AG20443 (cell line): ENCODE measurements at regions not wholly inside any gene's neighbourhood (a gene's known extent, or its start where the extent isn't known, plus 50 kb on each side); places are given as distances from the start of the nearest gene placed in this dataset.
"Not testable (repeated sequence)": the region's sequence is repeated elsewhere in the genome, so short reads cannot be mapped to it uniquely, and the experiment has no call there.

Experiments
- DNase-seq: peaks from one replicate; pipeline ENCODE4 v3.0.0; 2012; ENCODE audit warnings: low spot score, mixed read lengths

DNA sequence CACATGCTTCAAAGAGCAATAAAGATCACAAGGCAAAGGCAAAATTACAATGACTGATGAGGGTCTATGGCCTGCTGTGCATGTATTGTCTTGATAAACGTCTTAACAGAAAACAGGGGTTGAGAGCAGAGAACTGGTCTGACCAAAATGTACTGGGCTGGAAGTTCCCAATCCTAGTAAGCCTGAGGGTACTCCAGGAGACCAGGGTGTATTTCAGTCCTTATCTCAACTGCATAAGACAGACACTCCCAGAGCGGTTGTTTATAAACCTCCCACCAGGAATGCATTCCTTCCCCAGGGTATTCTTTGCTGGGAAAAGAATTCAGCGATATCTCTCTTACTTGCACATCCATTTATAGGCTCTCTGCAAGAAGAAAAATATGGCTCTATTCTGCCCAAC lies 521.8 kb upstream of the GNPDA2 start:
- DNase-seq = not testable (repeated sequence)

DNA sequence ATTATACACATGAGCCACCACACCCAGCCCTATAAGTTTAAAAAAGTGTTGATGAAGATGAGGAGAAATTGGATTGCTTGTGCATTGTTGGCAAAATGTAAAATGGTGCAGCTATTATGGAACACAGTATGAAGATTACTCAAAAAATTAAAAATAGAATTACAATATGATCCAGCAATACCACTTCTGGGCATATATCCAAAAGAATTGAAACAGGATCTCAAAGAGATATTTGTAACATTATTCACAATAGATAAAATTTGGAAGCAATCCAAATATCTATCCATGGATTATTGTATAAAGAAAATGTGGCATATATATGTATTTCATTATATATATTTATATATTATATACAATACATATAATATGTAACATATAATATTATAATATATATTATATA lies 515.6 kb upstream of the GNPDA2 start:
- DNase-seq = no peak

DNA sequence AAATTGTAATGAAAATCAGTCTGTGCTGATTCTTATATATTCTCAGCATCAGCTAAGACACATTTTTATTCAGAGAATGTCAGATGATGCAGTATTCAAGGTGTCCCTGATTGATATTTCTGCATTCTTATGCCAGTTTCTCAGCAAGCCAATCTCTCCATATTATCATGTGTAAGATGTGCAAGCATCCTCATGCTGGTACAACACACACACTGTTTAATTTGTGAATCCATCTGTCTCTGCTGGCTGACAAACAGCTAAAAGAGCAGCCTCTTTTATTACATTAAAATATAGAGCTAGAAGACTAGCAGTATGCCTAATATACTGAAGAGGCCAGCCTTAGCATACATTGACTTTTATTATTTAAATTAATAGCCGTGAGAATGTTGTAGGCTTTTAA lies 502.9 kb upstream of the GNPDA2 start:
- no peak for DNase-seq

DNA sequence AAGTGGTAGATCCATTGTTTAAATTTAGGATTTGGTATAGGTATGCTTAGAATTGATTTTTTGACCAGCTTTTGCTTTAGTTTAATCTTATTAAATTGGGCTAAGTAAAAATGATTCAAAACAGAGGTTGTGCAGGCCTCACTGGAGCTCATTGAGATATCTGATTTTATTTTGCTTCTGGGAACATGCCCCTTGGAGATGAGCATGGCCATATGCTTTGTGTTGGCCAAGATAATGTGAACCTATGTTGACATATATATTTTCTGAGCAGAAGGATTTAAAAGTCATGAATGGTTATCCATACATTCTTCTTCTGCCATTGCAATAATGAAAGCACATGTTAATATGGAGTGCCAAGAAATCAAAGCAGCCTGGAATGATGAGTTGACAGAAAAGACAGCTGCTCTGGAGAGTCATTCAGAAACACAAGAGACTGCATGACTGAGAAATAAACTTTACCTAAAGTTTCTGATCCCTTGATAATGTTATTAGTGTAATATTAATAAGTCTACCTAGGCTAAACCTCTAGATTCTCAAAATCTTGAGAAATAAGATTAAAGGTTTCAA lies 489.7 kb upstream of the GNPDA2 start:
- no peak for DNase-seq

DNA sequence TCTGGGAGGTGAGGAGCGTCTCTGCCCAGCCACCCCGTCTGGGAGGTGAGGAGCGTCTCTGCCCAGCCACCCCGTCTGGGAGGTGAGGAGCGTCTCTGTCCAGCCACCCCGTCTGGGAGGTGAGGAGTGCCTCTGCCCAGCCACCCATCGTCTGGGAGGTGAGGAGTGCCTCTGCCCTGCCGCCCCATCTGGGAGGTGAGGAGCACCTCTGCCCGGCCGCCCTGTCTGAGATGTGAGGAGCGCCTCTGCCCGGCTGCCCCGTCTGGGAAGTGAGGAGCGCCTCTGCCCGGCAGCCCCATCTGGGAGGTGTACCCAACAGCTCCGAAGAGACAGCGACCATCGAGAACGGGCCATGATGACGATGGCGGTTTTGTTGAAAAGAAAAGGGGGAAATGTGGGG lies 482.1 kb upstream of the GNPDA2 start:
- not testable (repeated sequence) for DNase-seq

DNA sequence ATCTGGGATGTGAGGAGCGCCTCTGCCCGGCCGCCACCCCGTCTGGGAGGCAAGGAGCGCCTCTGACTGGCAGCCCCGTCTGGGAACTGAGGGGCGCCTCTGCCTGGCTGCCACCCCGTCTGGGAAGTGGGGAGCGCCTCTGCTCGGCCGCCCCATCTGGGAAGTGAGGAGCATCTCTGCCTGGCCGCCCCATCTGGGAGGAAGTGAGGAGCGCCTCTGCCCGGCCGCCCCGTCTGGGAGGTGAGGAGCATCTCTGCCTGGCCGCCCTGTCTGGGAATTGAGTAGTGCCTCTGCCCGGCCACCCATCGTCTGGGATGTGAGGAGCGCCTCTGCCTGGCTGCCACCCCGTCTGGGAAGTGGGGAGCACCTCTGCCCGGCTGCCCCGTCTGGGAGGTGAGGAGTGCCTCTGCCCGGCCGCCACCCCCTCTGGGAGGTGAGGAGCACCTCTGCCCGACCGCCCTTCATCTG lies 481.5 kb upstream of the GNPDA2 start:
- DNase-seq = not testable (repeated sequence)

DNA sequence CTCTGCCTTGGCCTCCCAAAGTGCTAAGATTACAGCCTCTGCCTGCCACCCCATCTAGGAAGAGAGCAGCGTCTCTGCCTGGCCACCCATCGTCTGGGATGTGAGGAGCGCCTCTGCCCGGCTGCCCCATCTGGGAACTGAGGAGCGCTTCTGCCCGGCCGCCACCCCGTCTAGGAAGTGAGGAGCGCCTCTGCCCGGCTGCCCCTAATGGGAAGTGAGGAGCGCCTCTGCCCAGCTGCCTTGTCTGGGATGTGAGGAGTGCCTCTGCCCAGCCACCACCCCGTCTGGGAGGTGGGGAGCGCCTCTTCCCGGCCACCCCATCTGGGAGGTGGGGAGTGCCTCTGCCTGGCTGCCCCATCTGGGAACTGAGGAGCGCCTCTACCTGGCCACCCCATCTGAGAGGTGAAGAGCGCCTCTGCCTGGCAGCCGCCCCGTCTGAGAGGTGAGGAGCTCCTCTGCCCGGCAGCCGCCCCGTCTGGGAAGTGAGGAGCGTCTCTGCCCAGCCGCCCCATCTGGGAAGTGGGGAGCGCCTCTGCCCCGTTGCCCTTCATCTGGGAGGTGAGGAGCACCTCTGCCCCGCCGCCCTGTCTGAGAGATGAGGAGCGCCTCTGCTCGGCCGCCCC lies 481.0 kb upstream of the GNPDA2 start:
- DNase-seq = not testable (repeated sequence)

DNA sequence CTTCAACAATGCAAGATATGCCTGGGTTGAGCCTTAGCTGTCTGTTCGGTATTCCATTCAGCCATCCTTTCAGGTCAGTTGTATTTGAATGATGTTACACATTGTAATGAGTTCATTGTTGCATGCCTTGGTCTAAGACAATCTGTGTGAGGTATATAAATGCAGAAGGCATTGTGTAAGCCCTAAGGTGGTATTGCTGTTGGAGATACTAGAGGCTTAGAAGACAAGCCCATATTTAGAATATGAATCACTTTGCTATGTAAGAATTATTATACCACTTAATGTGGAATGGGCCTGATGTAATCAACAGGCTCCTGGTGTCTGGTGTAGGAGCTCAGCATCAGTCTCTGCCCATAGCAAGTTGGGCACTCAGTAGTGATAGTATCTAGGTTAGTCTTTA lies 473.4 kb upstream of the GNPDA2 start:
- no peak for DNase-seq

DNA sequence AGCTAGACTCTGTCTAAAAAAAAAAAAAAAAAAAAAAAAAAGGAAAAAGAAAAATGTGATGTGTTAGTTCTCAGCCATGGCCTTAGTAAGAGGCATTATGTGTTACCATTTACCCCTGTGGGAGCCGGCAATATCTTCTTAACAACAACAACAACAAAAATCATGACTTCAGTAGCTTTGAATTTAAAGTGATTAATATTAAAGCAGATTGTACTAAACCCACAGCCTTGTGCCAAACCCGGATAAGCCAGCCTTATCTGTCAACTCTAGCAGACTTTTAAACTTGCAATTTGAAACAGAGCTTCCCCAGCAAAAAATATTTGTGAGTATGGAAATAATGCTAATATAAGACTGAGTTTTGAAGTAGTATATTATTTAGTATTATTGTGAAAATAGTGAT lies 462.1 kb upstream of the GNPDA2 start:
- DNase-seq = no peak

DNA sequence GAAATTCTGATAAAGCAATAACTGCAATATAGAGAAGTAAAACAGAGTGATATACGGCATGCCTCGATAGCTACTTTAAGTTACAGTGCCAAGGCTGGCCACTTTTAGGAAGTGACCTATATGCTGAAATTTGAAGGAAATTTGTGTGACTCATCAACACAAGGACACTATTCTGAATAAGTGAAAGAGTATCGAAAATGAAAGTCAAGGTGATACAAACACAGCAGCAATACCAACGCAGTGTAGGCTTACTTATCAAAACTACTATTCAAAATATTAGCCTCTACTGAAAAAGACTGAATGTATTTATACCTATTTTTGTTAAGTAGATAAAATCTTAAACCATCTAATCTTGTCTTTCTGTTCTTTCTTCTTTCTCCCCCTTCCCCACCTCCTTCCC lies 459.9 kb upstream of the GNPDA2 start:
- no peak for DNase-seq

DNA sequence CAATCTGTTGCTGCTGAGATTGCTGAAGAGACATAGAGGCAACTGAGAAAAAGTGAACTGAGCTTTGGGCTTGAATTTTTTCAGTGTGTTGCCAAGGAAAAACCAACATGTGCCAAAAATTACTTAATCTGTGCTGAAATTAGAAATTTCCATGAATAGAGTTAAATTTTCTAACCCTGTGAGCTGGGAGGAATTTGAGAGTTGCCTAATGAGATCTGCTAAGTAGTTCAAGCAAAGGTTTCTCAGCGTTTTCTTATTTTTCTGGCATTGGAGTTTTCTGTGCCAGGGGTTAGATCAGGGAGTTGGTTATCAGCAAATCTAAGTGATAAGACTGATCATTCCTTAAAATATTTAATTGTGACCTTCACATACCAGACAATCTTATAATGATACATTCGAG lies 457.5 kb upstream of the GNPDA2 start:
- DNase-seq = no peak

DNA sequence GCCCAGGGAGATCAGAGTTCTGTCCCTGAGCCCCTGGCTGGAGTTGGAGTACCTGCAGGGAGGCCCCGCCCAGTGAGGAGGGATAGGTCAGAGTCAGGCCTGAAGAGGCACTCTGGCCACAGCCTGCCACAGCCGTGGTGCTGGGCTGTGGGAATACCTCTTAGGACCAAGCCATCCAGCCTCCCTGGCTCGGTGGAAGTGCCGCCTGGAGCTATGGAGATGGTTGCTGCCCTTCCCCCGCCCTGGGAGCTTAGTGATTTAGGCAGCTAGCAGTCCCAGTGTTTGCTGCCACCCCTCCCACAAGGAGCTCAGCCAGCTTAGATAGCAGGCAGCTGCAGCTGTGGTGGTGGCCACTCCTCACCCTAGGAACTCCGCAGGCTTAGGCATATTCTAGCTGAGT lies 446.3 kb upstream of the GNPDA2 start:
- DNase-seq = no peak

DNA sequence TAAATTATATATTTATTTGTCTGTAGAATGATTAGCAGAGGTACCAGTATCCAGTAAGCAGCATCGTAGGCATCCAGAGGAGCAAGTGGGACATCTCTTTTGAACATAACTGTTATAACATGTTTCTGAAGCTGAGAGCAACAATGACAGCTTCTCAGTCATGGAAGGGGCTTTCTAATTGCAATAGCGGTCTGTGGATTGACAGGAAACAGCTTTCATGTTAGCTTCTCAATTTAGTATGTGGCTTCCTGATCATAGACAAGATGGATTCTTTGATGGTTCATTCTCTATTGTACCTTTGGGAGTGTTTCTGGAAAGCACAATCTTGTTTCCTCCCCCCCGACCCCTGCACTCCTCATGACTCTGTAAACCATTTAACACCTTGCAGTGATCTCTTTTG lies 434.6 kb upstream of the GNPDA2 start:
- no peak for DNase-seq

DNA sequence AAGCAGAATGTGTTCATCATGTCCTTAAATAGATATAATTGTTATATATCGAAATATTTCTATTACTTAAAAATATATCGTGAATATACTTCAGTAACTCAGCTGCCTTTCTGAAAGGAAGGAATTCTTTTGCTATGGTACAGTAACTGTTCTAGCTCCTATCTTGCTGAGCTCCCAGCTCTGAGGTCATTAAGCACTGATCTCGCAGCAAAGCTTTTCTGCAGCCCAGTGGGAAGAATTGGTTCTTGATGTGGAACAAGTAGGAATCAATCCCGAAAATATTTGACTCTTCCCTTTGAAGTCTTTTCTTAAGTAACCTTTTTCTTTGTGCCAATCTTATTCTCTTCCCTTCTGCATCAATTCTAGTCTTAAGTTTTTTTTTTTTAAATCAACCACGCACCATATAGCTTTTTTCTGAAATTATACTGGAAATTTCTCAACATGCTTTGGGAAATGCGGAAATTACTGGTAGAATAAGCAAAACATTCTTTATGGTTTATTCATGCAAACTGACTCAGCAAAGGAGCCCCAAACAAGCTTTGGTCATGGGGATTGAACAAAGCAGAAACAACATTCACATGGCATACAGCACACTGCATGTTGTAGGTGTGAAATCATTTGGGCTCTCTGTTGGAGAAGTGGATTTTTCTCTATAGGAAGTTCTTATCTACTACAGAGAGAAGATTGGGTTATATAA lies 428.9 kb upstream of the GNPDA2 start:
- DNase-seq = no peak

DNA sequence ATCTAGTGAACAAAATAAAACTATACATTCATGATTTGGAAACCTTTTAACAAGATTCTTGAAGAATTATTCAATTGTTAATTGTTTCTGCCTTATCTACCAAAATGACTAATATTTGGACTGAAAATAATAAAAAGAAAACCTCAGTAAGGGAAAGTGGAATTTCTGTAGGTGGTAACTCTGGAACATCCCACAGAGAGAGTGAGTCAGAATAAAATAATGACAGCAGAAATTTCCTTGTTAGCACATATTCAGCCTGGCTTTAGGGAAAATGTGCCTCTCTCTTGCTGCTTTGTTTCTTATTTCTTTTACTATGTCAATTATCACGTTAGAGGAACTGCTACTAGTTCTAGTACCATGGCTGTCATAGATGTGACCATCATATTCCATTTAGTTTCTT lies 421.5 kb upstream of the GNPDA2 start:
- no peak for DNase-seq

DNA sequence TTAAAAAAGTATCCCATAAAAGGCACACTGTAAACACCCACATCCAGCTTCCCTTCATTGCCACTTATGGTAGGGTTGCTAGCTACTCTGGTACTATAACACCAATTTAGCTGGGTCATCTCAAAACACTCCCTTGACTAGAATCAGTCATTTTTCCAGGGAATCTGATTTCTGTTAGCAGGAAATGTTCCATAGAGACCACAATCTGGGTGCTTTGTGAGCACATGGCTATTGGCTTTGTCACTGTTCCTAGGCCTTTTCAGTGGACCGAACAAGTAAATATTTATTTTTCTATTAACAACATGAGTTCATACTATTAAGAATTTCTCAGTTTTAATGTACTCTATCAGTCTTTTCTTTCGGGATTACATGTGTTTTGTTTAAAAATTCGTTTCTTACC lies 404.7 kb upstream of the GNPDA2 start:
- no peak for DNase-seq

DNA sequence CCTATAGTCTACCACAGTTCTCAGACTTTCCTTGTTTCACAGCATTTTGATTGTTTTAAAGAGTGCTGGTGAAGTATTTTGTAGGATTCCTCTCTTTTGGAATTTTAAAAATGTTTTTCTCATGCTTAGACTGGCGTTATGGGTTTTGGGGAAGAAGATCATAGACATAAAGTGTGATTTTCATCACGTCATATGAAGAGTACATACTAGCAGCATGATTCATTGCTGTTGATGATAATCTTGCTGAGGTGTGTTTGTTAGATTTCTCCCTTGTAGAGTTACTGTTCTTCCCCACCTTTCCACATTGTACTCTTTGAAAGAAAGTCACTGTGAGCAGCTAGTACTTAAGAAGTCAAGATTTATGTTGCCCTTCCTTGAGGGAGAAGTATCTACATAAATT lies 396.1 kb upstream of the GNPDA2 start:
- DNase-seq = no peak

DNA sequence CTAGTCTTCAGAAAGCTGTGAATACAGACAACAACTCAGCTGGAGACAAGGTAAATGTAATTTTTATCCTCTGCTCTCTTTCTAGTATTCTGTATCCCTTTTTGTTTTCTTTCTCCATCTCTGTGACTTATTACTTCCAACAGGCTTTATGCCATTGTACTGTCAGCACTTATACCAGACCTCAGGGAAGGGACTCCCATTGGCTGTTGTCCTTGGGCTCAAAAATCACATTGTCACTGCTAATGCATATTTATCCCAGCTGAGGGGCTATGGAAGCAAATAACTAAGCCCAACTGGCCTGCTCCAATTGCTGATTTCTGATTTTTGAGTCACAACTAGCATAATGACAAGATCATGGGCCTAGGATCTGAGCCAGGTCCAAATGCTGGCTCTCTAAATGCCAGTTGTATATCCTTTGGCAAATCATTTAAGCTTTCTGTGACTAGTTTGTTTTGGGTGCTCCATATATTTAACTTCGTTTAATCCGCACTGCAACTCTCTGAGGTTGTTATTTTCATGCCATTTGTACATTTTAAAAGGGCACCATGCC lies 395.1 kb upstream of the GNPDA2 start:
- no peak for DNase-seq

DNA sequence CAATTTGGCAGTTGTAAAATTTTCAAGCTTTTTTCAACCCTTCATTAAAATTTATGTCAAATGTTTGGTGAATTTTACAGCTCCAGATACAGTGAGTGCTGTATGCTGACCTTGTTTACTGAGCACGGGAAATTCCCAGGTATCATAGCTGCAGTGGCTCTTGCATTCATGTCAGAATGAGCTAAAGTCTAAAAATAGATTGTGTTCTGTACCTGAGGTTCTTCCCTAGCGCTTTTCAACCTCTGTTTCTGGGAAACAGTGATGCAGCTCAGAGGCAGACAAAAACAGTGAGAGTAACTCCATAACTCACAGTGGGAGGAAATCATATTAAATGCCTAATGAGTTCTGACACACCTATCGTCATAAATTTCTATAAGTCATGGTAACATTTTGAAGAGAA lies 393.8 kb upstream of the GNPDA2 start:
- DNase-seq = no peak

DNA sequence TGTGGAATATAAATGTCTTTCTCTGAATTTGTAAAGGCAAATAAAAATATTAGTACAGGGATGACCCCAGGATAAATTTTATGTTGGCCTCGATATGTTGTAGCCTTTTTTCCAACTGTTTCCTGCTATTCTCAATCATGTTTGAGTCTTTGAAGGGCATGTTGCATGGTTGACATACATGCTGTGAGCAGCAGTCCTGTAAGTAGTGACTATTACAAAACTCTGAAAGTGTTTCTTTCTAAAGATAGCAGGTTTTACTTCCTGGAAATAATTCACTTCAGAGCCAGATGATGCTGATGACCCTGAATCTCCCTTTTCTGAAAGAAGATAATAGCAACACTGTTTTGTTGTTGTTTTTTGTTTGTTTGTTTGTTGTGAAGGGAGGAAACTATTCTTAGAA lies 393.0 kb upstream of the GNPDA2 start:
- DNase-seq = no peak

DNA sequence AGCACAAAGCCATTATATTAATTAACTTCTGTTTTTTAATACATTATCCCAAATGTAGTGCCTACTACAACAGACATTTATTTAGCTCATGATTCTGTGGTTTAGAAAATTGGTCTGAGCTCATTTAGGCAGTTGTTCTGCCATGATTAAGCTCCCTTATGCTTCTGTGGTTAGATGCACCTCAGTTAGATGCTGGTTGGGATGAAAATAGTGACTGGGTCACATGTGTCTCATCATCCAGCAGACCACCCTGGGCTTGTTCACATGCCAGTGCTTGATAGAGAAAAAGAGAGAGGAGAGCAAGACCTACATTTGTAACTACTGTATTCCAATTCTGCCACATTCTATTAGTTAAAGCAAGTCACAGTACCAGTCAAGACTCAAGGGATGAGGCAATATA lies 376.4 kb upstream of the GNPDA2 start:
- no peak for DNase-seq

DNA sequence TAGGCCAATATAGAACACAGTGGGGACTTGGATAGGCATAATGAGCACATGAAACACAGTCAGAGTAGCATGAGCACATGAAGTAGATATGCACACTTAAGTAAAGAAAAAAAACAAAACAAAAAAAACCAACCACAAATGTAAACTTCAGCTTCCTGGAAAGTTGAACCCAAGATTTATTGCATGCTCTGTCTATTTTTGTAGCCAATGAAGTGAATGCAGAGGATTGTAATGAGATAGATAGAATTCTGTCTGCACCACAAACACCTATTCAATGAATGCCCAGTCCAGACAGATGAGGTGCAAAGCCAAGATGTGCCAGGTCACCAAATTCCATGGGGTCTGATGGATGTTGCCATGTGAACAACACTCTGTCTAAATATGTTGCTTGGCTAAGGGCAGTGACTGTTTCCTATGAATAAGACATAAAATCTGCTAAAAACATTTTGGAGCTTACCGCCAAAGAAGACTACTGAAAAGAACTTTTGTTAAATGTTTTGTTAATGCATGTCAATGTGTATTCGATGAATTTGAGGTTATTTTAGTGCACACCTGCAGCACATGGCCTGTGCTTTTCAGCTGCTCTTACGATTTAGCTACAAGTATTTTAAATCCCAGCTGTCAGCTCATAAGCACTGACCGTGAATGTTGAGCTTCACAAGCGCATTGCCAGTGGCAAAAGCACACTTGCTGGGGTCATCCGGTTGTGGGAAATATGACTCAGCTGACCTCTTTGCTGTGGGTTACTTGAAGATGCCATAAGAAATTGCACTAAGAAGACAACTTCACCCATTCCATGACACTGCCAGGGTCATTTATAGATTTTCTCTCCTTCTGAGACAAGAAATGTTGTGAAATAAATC lies 374.8 kb upstream of the GNPDA2 start:
- DNase-seq = no peak
